ENCODE measurements at regions not wholly inside any gene's neighbourhood (a gene's known extent, or its start where the extent isn't known, plus 50 kb on each side); places are given as distances from the start of the nearest gene placed in this dataset.
"Not testable (repeated sequence)": the region's sequence is repeated elsewhere in the genome, so short reads cannot be mapped to it uniquely, and the experiment has no call there.

- not testable (repeated sequence) for TF ChIP-seq EZH2 (IDR thresholded peaks at IDR 0.05; ENCODE audit: borderline replicate concordance)
- TF ChIP-seq, protein P1, sequence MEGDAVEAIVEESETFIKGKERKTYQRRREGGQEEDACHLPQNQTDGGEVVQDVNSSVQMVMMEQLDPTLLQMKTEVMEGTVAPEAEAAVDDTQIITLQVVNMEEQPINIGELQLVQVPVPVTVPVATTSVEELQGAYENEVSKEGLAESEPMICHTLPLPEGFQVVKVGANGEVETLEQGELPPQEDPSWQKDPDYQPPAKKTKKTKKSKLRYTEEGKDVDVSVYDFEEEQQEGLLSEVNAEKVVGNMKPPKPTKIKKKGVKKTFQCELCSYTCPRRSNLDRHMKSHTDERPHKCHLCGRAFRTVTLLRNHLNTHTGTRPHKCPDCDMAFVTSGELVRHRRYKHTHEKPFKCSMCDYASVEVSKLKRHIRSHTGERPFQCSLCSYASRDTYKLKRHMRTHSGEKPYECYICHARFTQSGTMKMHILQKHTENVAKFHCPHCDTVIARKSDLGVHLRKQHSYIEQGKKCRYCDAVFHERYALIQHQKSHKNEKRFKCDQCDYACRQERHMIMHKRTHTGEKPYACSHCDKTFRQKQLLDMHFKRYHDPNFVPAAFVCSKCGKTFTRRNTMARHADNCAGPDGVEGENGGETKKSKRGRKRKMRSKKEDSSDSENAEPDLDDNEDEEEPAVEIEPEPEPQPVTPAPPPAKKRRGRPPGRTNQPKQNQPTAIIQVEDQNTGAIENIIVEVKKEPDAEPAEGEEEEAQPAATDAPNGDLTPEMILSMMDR (IDR thresholded peaks at IDR 0.05; ENCODE audit: poor library complexity) = not testable (repeated sequence)
Observed at GRCh38 chr2:111348316-111348715, 227.6 kb downstream of the BCL2L11 start.
